Liver (tissue), 3 donors: ENCODE measurements at regions not wholly inside any gene's neighbourhood (a gene's known extent, or its start where the extent isn't known, plus 50 kb on each side); places are given as distances from the start of the nearest gene placed in this dataset.

Experiments used
- EGR1 ChIP-seq, 2 donors: IDR thresholded peaks; 2 replicates each; pipeline ENCODE4 v1.6.1; 2016 to 2018; ENCODE audit warnings: antibody characterized with exemption in 2 of 2, low read depth in 2 of 2
- GABPA ChIP-seq, 2 donors: IDR thresholded peaks in 1 of 2; conservative IDR thresholded peaks in 1 of 2; 2 replicates each; pipeline ENCODE4 v1.6.1; 2016; ENCODE audit warnings: antibody characterized with exemption in 2 of 2, mild to moderate bottlenecking in 1 of 2, moderate library complexity in 1 of 2
- HNF4A ChIP-seq, 2 donors: conservative IDR thresholded peaks; 2 replicates each; pipeline ENCODE4 v1.6.1; 2016; ENCODE audit warnings: antibody characterized with exemption in 2 of 2, mild to moderate bottlenecking in 2 of 2
- JUND ChIP-seq, 2 donors: IDR thresholded peaks; 2 replicates each; pipeline ENCODE4 v1.6.1; 2016; ENCODE audit warnings: antibody characterized with exemption in 2 of 2
- TAF1 ChIP-seq: conservative IDR thresholded peaks from 2 replicates; pipeline ENCODE4 v1.6.1; 2016; ENCODE audit warnings: antibody characterized with exemption, mild to moderate bottlenecking
- TF ChIP-seq, protein P1 (sequence below): fragments of 150-350 bp; IDR thresholded peaks from 2 replicates; pipeline ENCODE4 v1.5.1; 2017; ENCODE audit warnings: improper control_type of control experiment, low read depth, low read length; ENCODE audit not compliant: missing input control
- TF ChIP-seq, protein P2 (sequence below): IDR thresholded peaks from 2 replicates; pipeline ENCODE4 v1.6.1; 2016; ENCODE audit warnings: antibody characterized with exemption
- TF ChIP-seq, protein P3 (sequence below): IDR thresholded peaks from 2 replicates; pipeline ENCODE4 v1.6.1; 2016; ENCODE audit warnings: antibody characterized with exemption
- donor health status: healthy.
- donor health status: healthy.

DNA sequence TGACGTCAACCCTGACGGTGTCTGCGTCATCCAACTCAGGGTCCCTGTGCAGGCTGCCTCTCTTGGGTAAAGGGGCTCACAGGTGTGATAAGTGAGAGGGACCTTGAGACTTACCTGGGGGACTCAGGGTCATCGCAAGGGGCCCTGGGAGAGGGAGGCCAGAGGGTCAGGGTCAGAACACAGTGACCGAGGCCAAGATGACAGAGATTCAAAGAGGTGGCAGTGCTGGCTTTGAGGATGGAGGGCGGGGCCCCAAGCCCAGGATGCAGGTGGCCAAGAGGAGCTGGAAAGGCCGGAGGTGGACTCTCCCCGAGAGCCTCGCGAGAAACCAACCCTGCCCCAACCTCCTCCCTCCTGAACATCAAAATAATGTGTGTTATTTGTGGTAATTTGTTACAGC is 165.2 kb upstream of the PPP2R2D start:
- TF ChIP-seq JUND (IDR thresholded peaks at IDR 0.05) (no peak), HNF4A (conservative IDR thresholded peaks at IDR 0.05) (no peak), EGR1 (IDR thresholded peaks at IDR 0.05; ENCODE audit: low read depth in 2 of 2) (no peak), GABPA (IDR thresholded peaks at IDR 0.05 in 1 of 2, conservative IDR thresholded peaks at IDR 0.05 in 1 of 2) (no peak), TAF1 (no peak)
- TF ChIP-seq, protein P1, sequence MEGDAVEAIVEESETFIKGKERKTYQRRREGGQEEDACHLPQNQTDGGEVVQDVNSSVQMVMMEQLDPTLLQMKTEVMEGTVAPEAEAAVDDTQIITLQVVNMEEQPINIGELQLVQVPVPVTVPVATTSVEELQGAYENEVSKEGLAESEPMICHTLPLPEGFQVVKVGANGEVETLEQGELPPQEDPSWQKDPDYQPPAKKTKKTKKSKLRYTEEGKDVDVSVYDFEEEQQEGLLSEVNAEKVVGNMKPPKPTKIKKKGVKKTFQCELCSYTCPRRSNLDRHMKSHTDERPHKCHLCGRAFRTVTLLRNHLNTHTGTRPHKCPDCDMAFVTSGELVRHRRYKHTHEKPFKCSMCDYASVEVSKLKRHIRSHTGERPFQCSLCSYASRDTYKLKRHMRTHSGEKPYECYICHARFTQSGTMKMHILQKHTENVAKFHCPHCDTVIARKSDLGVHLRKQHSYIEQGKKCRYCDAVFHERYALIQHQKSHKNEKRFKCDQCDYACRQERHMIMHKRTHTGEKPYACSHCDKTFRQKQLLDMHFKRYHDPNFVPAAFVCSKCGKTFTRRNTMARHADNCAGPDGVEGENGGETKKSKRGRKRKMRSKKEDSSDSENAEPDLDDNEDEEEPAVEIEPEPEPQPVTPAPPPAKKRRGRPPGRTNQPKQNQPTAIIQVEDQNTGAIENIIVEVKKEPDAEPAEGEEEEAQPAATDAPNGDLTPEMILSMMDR: no peak
- TF ChIP-seq, protein P2, sequence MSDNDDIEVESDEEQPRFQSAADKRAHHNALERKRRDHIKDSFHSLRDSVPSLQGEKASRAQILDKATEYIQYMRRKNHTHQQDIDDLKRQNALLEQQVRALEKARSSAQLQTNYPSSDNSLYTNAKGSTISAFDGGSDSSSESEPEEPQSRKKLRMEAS: no peak
- TF ChIP-seq, protein P3, sequence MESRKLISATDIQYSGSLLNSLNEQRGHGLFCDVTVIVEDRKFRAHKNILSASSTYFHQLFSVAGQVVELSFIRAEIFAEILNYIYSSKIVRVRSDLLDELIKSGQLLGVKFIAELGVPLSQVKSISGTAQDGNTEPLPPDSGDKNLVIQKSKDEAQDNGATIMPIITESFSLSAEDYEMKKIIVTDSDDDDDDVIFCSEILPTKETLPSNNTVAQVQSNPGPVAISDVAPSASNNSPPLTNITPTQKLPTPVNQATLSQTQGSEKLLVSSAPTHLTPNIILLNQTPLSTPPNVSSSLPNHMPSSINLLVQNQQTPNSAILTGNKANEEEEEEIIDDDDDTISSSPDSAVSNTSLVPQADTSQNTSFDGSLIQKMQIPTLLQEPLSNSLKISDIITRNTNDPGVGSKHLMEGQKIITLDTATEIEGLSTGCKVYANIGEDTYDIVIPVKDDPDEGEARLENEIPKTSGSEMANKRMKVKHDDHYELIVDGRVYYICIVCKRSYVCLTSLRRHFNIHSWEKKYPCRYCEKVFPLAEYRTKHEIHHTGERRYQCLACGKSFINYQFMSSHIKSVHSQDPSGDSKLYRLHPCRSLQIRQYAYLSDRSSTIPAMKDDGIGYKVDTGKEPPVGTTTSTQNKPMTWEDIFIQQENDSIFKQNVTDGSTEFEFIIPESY: no peak
